Erythroblast (primary cell): ENCODE measurements at regions not wholly inside any gene's neighbourhood (a gene's known extent, or its start where the extent isn't known, plus 50 kb on each side); places are given as distances from the start of the nearest gene placed in this dataset.

ENCODE experiments used
- GATA1 ChIP-seq: IDR thresholded peaks from 2 replicates; pipeline ENCODE4 v1.6.1; 2011; ENCODE audit warnings: low read depth, mild to moderate bottlenecking, control low read depth, low read length, moderate library complexity
- POLR2A ChIP-seq: IDR thresholded peaks from 2 replicates; pipeline ENCODE4 v1.6.1; 2011; ENCODE audit warnings: mild to moderate bottlenecking, low read length

DNA sequence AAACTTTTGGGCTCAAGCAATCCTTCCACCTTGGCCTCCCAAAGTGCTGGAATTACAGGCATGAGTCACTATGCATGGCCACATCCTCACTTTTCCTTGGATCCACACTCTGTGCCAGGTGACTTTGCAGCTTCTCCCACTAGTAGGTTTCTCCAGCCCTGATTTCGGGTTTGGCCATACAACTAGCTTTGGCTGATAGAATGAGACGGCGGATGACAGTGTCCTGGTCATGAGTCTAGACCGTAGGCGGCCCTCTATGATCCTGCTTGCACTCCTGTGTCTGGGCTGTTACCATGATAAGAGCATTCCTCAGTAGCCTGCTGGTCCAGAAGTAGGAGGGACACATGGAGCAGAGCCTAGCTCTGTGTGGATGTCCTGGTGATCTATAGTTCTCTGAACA lies 112.5 kb upstream of the KL start:
- TF ChIP-seq POLR2A, result no peak
- no peak for TF ChIP-seq GATA1
